ENCODE measurements at regions not wholly inside any gene's neighbourhood (a gene's known extent, or its start where the extent isn't known, plus 50 kb on each side); places are given as distances from the start of the nearest gene placed in this dataset.

DNA sequence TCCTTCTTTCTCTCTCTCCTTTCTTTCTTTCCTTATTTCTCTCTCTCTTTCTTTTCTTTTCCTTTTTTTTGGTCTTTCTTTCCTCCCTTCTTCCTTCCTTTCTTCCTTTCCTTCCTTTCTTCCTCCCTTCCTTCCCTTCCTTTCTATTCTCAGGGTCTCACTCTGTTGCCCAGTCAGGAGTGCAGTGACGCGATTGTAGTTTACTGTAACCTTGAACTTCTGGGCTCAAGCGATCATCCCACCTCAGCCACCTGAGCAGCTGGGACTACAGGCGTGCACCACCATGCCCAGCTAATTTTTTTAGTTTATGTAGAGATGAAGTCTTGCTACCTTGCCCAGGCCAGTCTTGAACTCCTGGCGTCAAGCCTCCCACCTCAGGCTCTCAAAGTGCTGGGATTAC, 83.8 kb upstream of the PPM1B start:
- TF ChIP-seq, protein P1, sequence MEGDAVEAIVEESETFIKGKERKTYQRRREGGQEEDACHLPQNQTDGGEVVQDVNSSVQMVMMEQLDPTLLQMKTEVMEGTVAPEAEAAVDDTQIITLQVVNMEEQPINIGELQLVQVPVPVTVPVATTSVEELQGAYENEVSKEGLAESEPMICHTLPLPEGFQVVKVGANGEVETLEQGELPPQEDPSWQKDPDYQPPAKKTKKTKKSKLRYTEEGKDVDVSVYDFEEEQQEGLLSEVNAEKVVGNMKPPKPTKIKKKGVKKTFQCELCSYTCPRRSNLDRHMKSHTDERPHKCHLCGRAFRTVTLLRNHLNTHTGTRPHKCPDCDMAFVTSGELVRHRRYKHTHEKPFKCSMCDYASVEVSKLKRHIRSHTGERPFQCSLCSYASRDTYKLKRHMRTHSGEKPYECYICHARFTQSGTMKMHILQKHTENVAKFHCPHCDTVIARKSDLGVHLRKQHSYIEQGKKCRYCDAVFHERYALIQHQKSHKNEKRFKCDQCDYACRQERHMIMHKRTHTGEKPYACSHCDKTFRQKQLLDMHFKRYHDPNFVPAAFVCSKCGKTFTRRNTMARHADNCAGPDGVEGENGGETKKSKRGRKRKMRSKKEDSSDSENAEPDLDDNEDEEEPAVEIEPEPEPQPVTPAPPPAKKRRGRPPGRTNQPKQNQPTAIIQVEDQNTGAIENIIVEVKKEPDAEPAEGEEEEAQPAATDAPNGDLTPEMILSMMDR (IDR thresholded peaks at IDR 0.05; ENCODE audit: extremely low read depth in 1 of 2, insufficient read depth in 1 of 2, low read depth in 1 of 2, low read length in 2 of 2): no peak
- TF ChIP-seq POLR2A (IDR thresholded peaks at IDR 0.05; ENCODE audit: low read depth, low read length): no peak
- TF ChIP-seq EZH2 (IDR thresholded peaks at IDR 0.05; ENCODE audit: borderline replicate concordance, low read depth, low read length, severe bottlenecking): no peak
- no peak for TF ChIP-seq JUN (IDR thresholded peaks at IDR 0.05; ENCODE audit: borderline replicate concordance, insufficient read depth, insufficient read length, low read depth)
- no peak for TF ChIP-seq POLR2AphosphoS5 (IDR thresholded peaks at IDR 0.05; ENCODE audit: insufficient read depth, low read depth, low read length)
- no peak for TF ChIP-seq FOS (IDR thresholded peaks at IDR 0.05; ENCODE audit: borderline replicate concordance, insufficient read depth, low read length)
- no peak for TF ChIP-seq GATA2 (IDR thresholded peaks at IDR 0.05; ENCODE audit: insufficient read depth, insufficient read length, low read depth, low read length)
- TF ChIP-seq, protein P2, sequence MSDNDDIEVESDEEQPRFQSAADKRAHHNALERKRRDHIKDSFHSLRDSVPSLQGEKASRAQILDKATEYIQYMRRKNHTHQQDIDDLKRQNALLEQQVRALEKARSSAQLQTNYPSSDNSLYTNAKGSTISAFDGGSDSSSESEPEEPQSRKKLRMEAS (IDR thresholded peaks at IDR 0.05; ENCODE audit: insufficient read depth, insufficient read length): no peak
- TF ChIP-seq MYC (IDR thresholded peaks at IDR 0.05; ENCODE audit: low read depth, low read length): no peak
